Activated gamma-delta T cell treated with anti-CD3 and anti-CD28 coated beads, Interleukin-2, amount 50 U/mL, for 16 hours (primary cell): ENCODE measurements at regions not wholly inside any gene's neighbourhood (a gene's known extent, or its start where the extent isn't known, plus 50 kb on each side); places are given as distances from the start of the nearest gene placed in this dataset.

Experiments used
- DNase-seq: peaks from one replicate; pipeline ENCODE4 v3.0.0-alpha.2; 2020; ENCODE audit warnings: low read depth

- DNase-seq = no peak
These were observed 231.6 kb downstream of the MRPL39 start for GRCh38 chr21:25375675-25376074.

GRCh38 chr21:25373126-25374082 is 233.9 kb downstream of the MRPL39 start:
- no peak for DNase-seq

GRCh38 chr21:25371841-25372425 is 235.3 kb downstream of the MRPL39 start:
- no peak for DNase-seq

- DNase-seq = no peak
These were observed 237.0 kb downstream of the MRPL39 start for GRCh38 chr21:25370311-25370744.

- DNase-seq = no peak
These were observed 237.6 kb downstream of the MRPL39 start for GRCh38 chr21:25369524-25370300.

- DNase-seq = no peak
These were observed 238.8 kb downstream of the MRPL39 start for GRCh38 chr21:25368531-25368930.

- no peak for DNase-seq
These were observed 241.2 kb downstream of the MRPL39 start for GRCh38 chr21:25366116-25366515.

- no peak for DNase-seq
These were observed 244.7 kb downstream of the MRPL39 start for GRCh38 chr21:25362375-25363267.

GRCh38 chr21:25361765-25362164 is 245.5 kb downstream of the MRPL39 start:
- no peak for DNase-seq

- DNase-seq = no peak
These were observed 246.2 kb downstream of the MRPL39 start for GRCh38 chr21:25361097-25361496.

- no peak for DNase-seq
These were observed 246.7 kb downstream of the MRPL39 start for GRCh38 chr21:25360593-25360992.

- DNase-seq = no peak
These were observed 247.6 kb downstream of the MRPL39 start for GRCh38 chr21:25359724-25360123.

GRCh38 chr21:25350056-25350455 is 257.2 kb downstream of the MRPL39 start:
- no peak for DNase-seq

- DNase-seq = no peak
These were observed 263.3 kb downstream of the MRPL39 start for GRCh38 chr21:25343774-25344545.

GRCh38 chr21:25342816-25343215 is 264.5 kb downstream of the MRPL39 start:
- DNase-seq = no peak

- DNase-seq = no peak
These were observed 265.3 kb downstream of the MRPL39 start for GRCh38 chr21:25341981-25342380.

- DNase-seq = no peak
These were observed 268.9 kb downstream of the MRPL39 start for GRCh38 chr21:25338415-25338814.

GRCh38 chr21:25334046-25334730 is 273.1 kb downstream of the MRPL39 start:
- DNase-seq = no peak

- no peak for DNase-seq
These were observed 276.0 kb downstream of the MRPL39 start for GRCh38 chr21:25331286-25331685.

GRCh38 chr21:25330266-25330665 is 277.0 kb downstream of the MRPL39 start:
- no peak for DNase-seq
